ENCODE measurements at regions not wholly inside any gene's neighbourhood (a gene's known extent, or its start where the extent isn't known, plus 50 kb on each side); places are given as distances from the start of the nearest gene placed in this dataset.

- H3K4me3 Mint-ChIP-seq, result no peak overlapping the region
- no peaks in the 10 kb centered on the region for H3K9me3 Mint-ChIP-seq
- no peaks in the 10 kb centered on the region for H3K27me3 Mint-ChIP-seq (ENCODE audit: low read depth)
- no peaks in the 10 kb centered on the region for H3K36me3 Mint-ChIP-seq (ENCODE audit: low read depth)
- H3K4me1 Mint-ChIP-seq, result no peaks in the 10 kb centered on the region
- TF ChIP-seq CTCF (IDR thresholded peaks at IDR 0.05; ENCODE audit: unreplicated experiment in 3 of 3), result no peak
- H3K27ac Mint-ChIP-seq, result no peak overlapping the region
Observed at GRCh38 chr9:21677387-21677786, 125.0 kb upstream of the MTAP start.

- no peaks in the 10 kb centered on the region for H3K9me3 Mint-ChIP-seq
- no peaks in the 10 kb centered on the region for H3K36me3 Mint-ChIP-seq (ENCODE audit: low read depth)
- no peak overlapping the region for H3K27ac Mint-ChIP-seq
- TF ChIP-seq CTCF (IDR thresholded peaks at IDR 0.05; ENCODE audit: unreplicated experiment in 3 of 3), result no peak
- no peaks in the 10 kb centered on the region for H3K27me3 Mint-ChIP-seq (ENCODE audit: low read depth)
- H3K4me1 Mint-ChIP-seq, result no peaks in the 10 kb centered on the region
- no peak overlapping the region for H3K4me3 Mint-ChIP-seq
Observed at GRCh38 chr9:21677834-21678233, 124.6 kb upstream of the MTAP start.

- H3K9me3 Mint-ChIP-seq, result no peaks in the 10 kb centered on the region
- no peak overlapping the region for H3K27ac Mint-ChIP-seq
- TF ChIP-seq CTCF (IDR thresholded peaks at IDR 0.05; ENCODE audit: unreplicated experiment in 3 of 3), result no peak
- no peak overlapping the region for H3K4me3 Mint-ChIP-seq
- no peaks in the 10 kb centered on the region for H3K36me3 Mint-ChIP-seq (ENCODE audit: low read depth)
- no peaks in the 10 kb centered on the region for H3K27me3 Mint-ChIP-seq (ENCODE audit: low read depth)
- H3K4me1 Mint-ChIP-seq, result no peaks in the 10 kb centered on the region
Observed at GRCh38 chr9:21679432-21679831, 123.0 kb upstream of the MTAP start.

- Mint-ChIP-seq H3K4me1 (no peaks in the 10 kb centered on the region), H3K36me3 (ENCODE audit: low read depth) (no peaks in the 10 kb centered on the region), H3K27ac (no peak overlapping the region), H3K9me3 (no peaks in the 10 kb centered on the region), H3K27me3 (ENCODE audit: low read depth) (no peaks in the 10 kb centered on the region), H3K4me3 (no peak overlapping the region)
- no peak for TF ChIP-seq CTCF (IDR thresholded peaks at IDR 0.05; ENCODE audit: unreplicated experiment in 3 of 3)
Observed at GRCh38 chr9:21680590-21680989, 121.8 kb upstream of the MTAP start.

GRCh38 chr9:21681641-21682040, 120.8 kb upstream of the MTAP start:
- no peaks in the 10 kb centered on the region for H3K9me3 Mint-ChIP-seq
- no peaks in the 10 kb centered on the region for H3K36me3 Mint-ChIP-seq (ENCODE audit: low read depth)
- H3K4me3 Mint-ChIP-seq, result no peak overlapping the region
- no peak for TF ChIP-seq CTCF (IDR thresholded peaks at IDR 0.05; ENCODE audit: unreplicated experiment in 3 of 3)
- H3K27ac Mint-ChIP-seq, result no peak overlapping the region
- no peaks in the 10 kb centered on the region for H3K27me3 Mint-ChIP-seq (ENCODE audit: low read depth)
- H3K4me1 Mint-ChIP-seq, result no peaks in the 10 kb centered on the region

GRCh38 chr9:21682381-21682780, 120.1 kb upstream of the MTAP start:
- no peaks in the 10 kb centered on the region for H3K4me1 Mint-ChIP-seq
- no peaks in the 10 kb centered on the region for H3K36me3 Mint-ChIP-seq (ENCODE audit: low read depth)
- TF ChIP-seq CTCF (IDR thresholded peaks at IDR 0.05; ENCODE audit: unreplicated experiment in 3 of 3), result no peak
- H3K4me3 Mint-ChIP-seq, result no peak overlapping the region
- no peaks in the 10 kb centered on the region for H3K27me3 Mint-ChIP-seq (ENCODE audit: low read depth)
- no peaks in the 10 kb centered on the region for H3K9me3 Mint-ChIP-seq
- no peak overlapping the region for H3K27ac Mint-ChIP-seq
